ENCODE measurements at regions not wholly inside any gene's neighbourhood (a gene's known extent, or its start where the extent isn't known, plus 50 kb on each side); places are given as distances from the start of the nearest gene placed in this dataset.

- Histone ChIP-seq H3K27ac (ENCODE audit: low read depth, low read length) (no peak overlapping the region), H3K4me1 (ENCODE audit: control insufficient read depth, insufficient read depth, low read length) (peaks cover 3% of the 10 kb centered on the region), H3K9ac (ENCODE audit: extremely low read depth, low read length, poor library complexity, severe bottlenecking) (no peak overlapping the region), H3K4me3 (ENCODE audit: low read length) (no peak overlapping the region), H3K9me3 (ENCODE audit: control insufficient read depth, low read length) (no peaks in the 10 kb centered on the region), H3K36me3 (ENCODE audit: control insufficient read depth, insufficient read depth, low read length) (no peaks in the 10 kb centered on the region), H3K27me3 (ENCODE audit: control insufficient read depth, insufficient read depth, low read length, poor library complexity, severe bottlenecking) (no peaks in the 10 kb centered on the region)
- Mint-ChIP-seq H3K4me3 (no peak overlapping the region), H3K36me3 (ENCODE audit: low read depth) (no peaks in the 10 kb centered on the region), H3K27me3 (ENCODE audit: insufficient read depth) (no peaks in the 10 kb centered on the region), H3K27ac (no peak overlapping the region), H3K9me3 (no peaks in the 10 kb centered on the region), H3K4me1 (peaks cover 7% of the 10 kb centered on the region)
- WGBS, 2 experiments (ENCODE audit: insufficient coverage in 1 of 2, insufficient read length in 1 of 2): 90 to 96% methylated on average over 2 to 3 of the region's 3 CpGs
- DNase-seq: no peak
- no peak for TF ChIP-seq CTCF (conservative IDR thresholded peaks at IDR 0.05)
Observed at GRCh38 chr4:11910812-11911211, 482.1 kb upstream of the HS3ST1 start.

- no peak for TF ChIP-seq CTCF (conservative IDR thresholded peaks at IDR 0.05)
- Histone ChIP-seq H3K4me1 (ENCODE audit: control insufficient read depth, insufficient read depth, low read length) (peaks cover 3% of the 10 kb centered on the region), H3K27ac (ENCODE audit: low read depth, low read length) (no peak overlapping the region), H3K36me3 (ENCODE audit: control insufficient read depth, insufficient read depth, low read length) (no peaks in the 10 kb centered on the region), H3K4me3 (ENCODE audit: low read length) (no peak overlapping the region), H3K9ac (ENCODE audit: extremely low read depth, low read length, poor library complexity, severe bottlenecking) (no peak overlapping the region), H3K27me3 (ENCODE audit: control insufficient read depth, insufficient read depth, low read length, poor library complexity, severe bottlenecking) (no peaks in the 10 kb centered on the region), H3K9me3 (ENCODE audit: control insufficient read depth, low read length) (no peaks in the 10 kb centered on the region)
- 69 to 70% methylated on average over 3 to 4 of the region's 4 CpGs for WGBS, 2 experiments (ENCODE audit: insufficient coverage in 1 of 2, insufficient read length in 1 of 2)
- H3K27ac Mint-ChIP-seq: no peak overlapping the region
- peaks cover 7% of the 10 kb centered on the region for H3K4me1 Mint-ChIP-seq
- H3K36me3 Mint-ChIP-seq (ENCODE audit: low read depth): no peaks in the 10 kb centered on the region
- no peaks in the 10 kb centered on the region for H3K9me3 Mint-ChIP-seq
- DNase-seq: no peak
- H3K4me3 Mint-ChIP-seq: no peak overlapping the region
- H3K27me3 Mint-ChIP-seq (ENCODE audit: insufficient read depth): no peaks in the 10 kb centered on the region
Observed at GRCh38 chr4:11908712-11909111, 480.0 kb upstream of the HS3ST1 start.

- no peak overlapping the region for H3K4me3 Mint-ChIP-seq
- H3K4me1 Mint-ChIP-seq: peaks cover 7% of the 10 kb centered on the region
- no peak overlapping the region for H3K27ac ChIP-seq (ENCODE audit: low read depth, low read length)
- no peak overlapping the region for H3K9ac ChIP-seq (ENCODE audit: extremely low read depth, low read length, poor library complexity, severe bottlenecking)
- no peaks in the 10 kb centered on the region for H3K9me3 Mint-ChIP-seq
- H3K4me1 ChIP-seq (ENCODE audit: control insufficient read depth, insufficient read depth, low read length): peaks cover 3% of the 10 kb centered on the region
- no peaks in the 10 kb centered on the region for H3K27me3 Mint-ChIP-seq (ENCODE audit: insufficient read depth)
- H3K4me3 ChIP-seq (ENCODE audit: low read length): no peak overlapping the region
- H3K36me3 Mint-ChIP-seq (ENCODE audit: low read depth): no peaks in the 10 kb centered on the region
- WGBS, 2 experiments (ENCODE audit: insufficient coverage in 1 of 2, insufficient read length in 1 of 2): 36 to 40% methylated on average over 2 of the region's 3 CpGs
- no peaks in the 10 kb centered on the region for H3K36me3 ChIP-seq (ENCODE audit: control insufficient read depth, insufficient read depth, low read length)
- H3K9me3 ChIP-seq (ENCODE audit: control insufficient read depth, low read length): no peaks in the 10 kb centered on the region
- H3K27ac Mint-ChIP-seq: no peak overlapping the region
- TF ChIP-seq CTCF (conservative IDR thresholded peaks at IDR 0.05): no peak
- no peaks in the 10 kb centered on the region for H3K27me3 ChIP-seq (ENCODE audit: control insufficient read depth, insufficient read depth, low read length, poor library complexity, severe bottlenecking)
- DNase-seq: no peak
Observed at GRCh38 chr4:11908205-11908604, 479.5 kb upstream of the HS3ST1 start.
